ENCODE measurements at regions not wholly inside any gene's neighbourhood (a gene's known extent, or its start where the extent isn't known, plus 50 kb on each side); places are given as distances from the start of the nearest gene placed in this dataset.
"Not testable (repeated sequence)": the region's sequence is repeated elsewhere in the genome, so short reads cannot be mapped to it uniquely, and the experiment has no call there.

- in situ Hi-C loops (cut with HindIII; ENCODE audit: low pct_unique_long_range_greater_than_20kb, low sequenced_read_pairs): no loop called here
- no peak for DNase-seq (ENCODE audit: low read depth in 1 of 2, low spot score in 1 of 2)
- TF ChIP-seq JUND (IDR thresholded peaks at IDR 0.05; ENCODE audit: low read depth): no peak
These were observed 56.1 kb downstream of the GPR85 start for GRCh38 chr7:113030489-113030888.

DNA sequence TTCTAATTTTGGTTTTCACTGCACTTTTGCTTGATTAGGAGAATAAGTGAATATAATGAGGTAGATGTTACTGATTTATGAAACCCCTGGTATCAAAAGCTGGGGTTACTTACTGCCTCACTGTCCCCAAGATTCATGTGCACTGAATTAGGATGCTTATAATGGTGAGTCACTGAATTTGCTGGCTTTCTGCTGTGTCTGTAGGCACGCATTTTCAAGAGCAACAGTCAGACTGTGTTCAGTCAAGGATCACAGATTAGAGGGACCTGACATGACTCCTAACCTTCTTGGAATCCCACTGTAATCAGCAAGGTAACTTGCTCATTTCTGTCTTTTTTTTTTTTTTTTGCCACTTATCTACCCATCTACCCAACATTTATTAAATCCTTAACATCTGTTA is 59.7 kb downstream of the GPR85 start:
- DNase-seq (ENCODE audit: low read depth in 1 of 2, low spot score in 1 of 2): no peak
- in situ Hi-C loops (cut with HindIII; ENCODE audit: low pct_unique_long_range_greater_than_20kb, low sequenced_read_pairs): no loop called here
- no peak for TF ChIP-seq JUND (IDR thresholded peaks at IDR 0.05; ENCODE audit: low read depth)

DNA sequence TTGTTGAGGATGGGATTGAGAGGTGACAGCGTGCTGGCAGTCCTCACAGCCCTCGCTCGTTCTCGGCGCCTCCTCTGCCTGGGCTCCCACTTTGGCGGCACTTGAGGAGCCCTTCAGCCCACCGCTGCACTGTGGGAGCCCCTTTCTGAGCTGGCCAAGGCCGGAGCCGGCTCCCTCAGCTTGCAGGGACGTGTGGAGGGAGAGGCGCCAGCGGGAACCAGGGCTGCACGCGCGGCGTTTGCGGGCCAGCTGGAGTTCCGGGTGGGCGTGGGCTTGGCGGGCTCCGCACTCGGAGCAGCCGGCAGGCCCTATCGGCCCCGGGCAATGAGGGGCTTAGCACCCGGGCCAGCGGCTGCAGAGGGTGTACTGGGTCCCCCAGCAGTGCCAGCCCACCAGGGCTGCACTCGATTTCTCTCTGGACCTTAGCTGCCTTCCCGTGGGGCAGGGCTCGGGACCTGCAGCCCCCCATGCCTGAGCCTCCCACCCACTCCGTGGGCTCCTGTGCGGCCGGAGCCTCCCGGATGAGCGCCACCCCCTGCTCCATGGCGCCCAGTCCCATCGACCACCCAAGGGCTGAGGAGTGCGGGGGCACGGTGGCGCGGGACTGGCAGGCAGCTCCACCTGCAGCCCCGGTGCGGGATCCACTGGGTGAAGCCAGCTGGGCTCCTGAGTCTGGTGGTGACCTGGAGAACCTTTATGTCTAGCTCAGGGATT is 69.3 kb downstream of the GPR85 start:
- in situ Hi-C loops (cut with HindIII; ENCODE audit: low pct_unique_long_range_greater_than_20kb, low sequenced_read_pairs): not testable (repeated sequence)

GRCh38 chr7:113015034-113015645 is 71.5 kb downstream of the GPR85 start:
- DNase-seq (ENCODE audit: low read depth in 1 of 2, low spot score in 1 of 2): peak; percentile 30 to 54
- in situ Hi-C loops (cut with HindIII; ENCODE audit: low pct_unique_long_range_greater_than_20kb, low sequenced_read_pairs): no loop called here
- no peak for TF ChIP-seq JUND (IDR thresholded peaks at IDR 0.05; ENCODE audit: low read depth)

More for the DNA sequence above, 69.3 kb downstream of the GPR85 start:
- DNase-seq (ENCODE audit: low read depth in 1 of 2, low spot score in 1 of 2): not testable (repeated sequence)

DNA sequence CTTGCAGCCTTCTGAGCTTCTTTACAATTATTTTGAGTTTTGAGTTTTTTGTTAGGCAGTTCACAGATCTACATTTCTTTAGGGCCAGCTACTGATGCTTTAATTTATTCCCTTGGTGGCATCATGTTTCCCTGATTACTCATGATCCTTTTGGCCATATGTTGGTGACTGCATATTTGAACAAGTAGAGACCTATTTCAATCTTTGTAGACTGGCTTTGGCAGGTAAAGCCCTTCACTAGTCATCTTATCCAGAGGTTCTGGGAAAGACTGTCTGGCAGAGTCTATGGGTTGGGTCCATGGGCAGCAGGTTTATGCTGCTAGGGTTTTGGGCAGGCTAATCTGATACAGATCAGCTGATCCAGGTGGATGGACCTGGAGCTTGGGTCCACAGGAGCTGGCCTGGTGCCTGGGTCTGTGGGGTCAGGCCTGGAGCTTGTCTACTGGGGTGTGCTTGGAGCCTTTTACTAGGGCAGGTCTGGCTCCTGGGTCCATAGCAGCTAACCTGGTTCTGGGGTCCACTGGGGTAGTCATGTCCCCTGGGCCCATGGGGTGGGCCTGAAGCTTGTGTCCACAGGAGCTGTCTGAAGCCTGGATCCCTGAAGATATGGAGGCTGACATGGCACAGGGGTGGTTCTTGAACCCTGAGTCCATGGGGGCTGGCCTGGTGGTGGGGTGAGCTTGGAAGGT is 72.7 kb downstream of the GPR85 start:
- in situ Hi-C loops (cut with HindIII; ENCODE audit: low pct_unique_long_range_greater_than_20kb, low sequenced_read_pairs): no loop called here
- TF ChIP-seq JUND (IDR thresholded peaks at IDR 0.05; ENCODE audit: low read depth): no peak
- no peak for DNase-seq (ENCODE audit: low read depth in 1 of 2, low spot score in 1 of 2)

DNA sequence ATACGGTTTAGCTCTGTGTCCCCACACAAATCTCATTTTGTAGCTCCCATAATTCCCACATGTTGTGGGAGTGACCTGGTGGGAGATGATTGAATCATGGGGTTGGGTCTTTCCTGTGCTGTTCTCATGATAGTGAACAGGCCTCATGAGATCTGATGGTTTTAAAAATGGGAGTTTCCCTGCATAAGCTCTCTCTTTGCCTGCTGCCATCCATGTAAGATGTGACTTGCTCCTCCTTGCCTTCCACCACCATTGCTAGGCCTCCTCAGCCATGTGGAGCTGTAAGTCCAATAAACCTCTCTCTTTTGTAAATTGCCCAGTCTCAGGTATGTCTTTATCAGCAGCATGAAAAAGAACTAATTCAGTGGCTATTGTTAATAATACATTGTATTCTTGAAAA is 73.8 kb downstream of the GPR85 start:
- in situ Hi-C loops (cut with HindIII; ENCODE audit: low pct_unique_long_range_greater_than_20kb, low sequenced_read_pairs); DNase-seq (ENCODE audit: low read depth in 1 of 2, low spot score in 1 of 2): not testable (repeated sequence)

GRCh38 chr7:113010377-113010776 is 76.2 kb downstream of the GPR85 start:
- DNase-seq (ENCODE audit: low read depth in 1 of 2, low spot score in 1 of 2): no peak
- TF ChIP-seq JUND (IDR thresholded peaks at IDR 0.05; ENCODE audit: low read depth): no peak
- in situ Hi-C loops (cut with HindIII; ENCODE audit: low pct_unique_long_range_greater_than_20kb, low sequenced_read_pairs): no loop called here

DNA sequence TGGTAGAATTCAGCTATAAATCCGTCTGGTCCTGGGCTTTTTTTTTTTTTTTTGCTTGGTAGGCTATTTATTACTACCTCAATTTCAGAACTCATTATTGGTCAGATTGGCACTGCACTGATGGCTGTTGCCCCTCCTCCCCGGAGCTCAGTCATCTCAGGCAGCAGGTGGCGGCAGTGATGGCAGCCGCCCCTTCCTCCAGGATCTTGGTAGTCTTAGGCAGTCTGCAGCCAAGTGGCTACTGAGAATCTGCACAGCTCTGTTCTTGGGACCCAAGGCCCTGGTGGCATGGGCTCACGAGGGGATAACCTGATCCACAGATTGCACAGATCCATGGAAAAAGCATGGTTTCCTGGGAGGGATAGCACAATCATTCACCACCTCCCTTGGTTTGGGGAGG is 77.9 kb downstream of the GPR85 start:
- DNase-seq (ENCODE audit: low read depth in 1 of 2, low spot score in 1 of 2): no peak
- TF ChIP-seq JUND (IDR thresholded peaks at IDR 0.05; ENCODE audit: low read depth): no peak
- in situ Hi-C loops (cut with HindIII; ENCODE audit: low pct_unique_long_range_greater_than_20kb, low sequenced_read_pairs): no loop called here

DNA sequence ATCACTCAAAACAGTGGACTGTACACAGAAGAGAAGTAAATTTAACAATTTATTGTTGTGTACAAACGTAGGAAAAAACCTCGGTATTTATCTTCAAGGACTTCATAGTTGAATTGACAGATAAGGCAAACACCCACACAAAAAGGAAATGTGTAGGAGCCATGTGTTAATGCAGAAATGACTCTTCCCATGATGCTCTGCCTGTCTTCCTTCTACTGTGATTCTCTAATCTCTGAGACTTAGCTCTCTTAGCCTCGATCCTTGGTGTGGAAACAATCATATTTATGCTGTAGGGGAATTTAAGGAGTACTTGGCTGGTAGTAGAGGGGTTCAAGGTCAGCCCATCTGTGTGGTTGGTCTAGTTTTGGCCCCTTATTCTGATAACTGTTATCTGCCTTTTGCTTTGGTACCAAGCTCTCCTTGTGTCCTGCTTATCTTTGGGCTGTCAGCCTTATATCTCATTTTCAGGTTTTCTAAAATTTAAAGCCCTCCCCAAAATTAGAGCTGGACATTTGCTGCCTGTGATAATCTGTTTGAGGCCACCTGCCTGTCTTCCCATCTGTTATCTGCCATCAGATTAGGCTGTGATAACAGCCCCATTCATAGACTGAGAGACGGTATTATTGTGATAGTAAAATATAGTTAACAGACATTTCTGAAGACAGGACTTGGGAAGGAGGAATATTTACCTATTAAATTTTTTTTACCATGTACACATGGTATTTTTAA is 81.7 kb downstream of the GPR85 start:
- in situ Hi-C loops (cut with HindIII; ENCODE audit: low pct_unique_long_range_greater_than_20kb, low sequenced_read_pairs): no loop called here
- DNase-seq (ENCODE audit: low read depth in 1 of 2, low spot score in 1 of 2): no peak
- no peak for TF ChIP-seq JUND (IDR thresholded peaks at IDR 0.05; ENCODE audit: low read depth)

GRCh38 chr7:113000316-113001020 is 86.2 kb downstream of the GPR85 start:
- TF ChIP-seq JUND (IDR thresholded peaks at IDR 0.05; ENCODE audit: low read depth): no peak
- no peak for DNase-seq (ENCODE audit: low read depth in 1 of 2, low spot score in 1 of 2)
- in situ Hi-C loops (cut with HindIII; ENCODE audit: low pct_unique_long_range_greater_than_20kb, low sequenced_read_pairs): no loop called here

DNA sequence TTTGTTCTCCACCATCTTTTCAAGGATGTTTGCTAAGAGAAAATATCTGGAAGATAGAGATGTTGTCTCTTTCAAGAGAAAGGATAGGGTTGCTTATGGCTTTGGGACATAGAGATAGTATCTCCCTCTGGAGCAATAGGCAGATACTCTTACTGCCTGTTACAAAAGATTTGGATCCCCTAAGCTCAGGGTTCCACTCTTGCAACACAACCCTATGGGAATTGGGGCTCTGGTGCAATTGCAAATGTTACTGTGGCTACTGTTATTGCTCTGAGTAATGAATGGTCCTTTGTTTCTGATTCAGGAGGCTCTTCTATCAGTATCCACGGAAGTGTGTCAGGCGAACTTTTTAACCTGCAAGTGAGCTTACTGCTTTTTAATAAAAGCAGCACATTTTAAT is 88.8 kb downstream of the GPR85 start:
- DNase-seq (ENCODE audit: low read depth in 1 of 2, low spot score in 1 of 2): peak in 1 of 2 experiments; percentile 1
- TF ChIP-seq JUND (IDR thresholded peaks at IDR 0.05; ENCODE audit: low read depth): no peak
- in situ Hi-C loops (cut with HindIII; ENCODE audit: low pct_unique_long_range_greater_than_20kb, low sequenced_read_pairs): no loop called here

GRCh38 chr7:112996331-112996871 is 90.2 kb downstream of the GPR85 start:
- no peak for DNase-seq (ENCODE audit: low read depth in 1 of 2, low spot score in 1 of 2)
- in situ Hi-C loops (cut with HindIII; ENCODE audit: low pct_unique_long_range_greater_than_20kb, low sequenced_read_pairs): no loop called here
- no peak for TF ChIP-seq JUND (IDR thresholded peaks at IDR 0.05; ENCODE audit: low read depth)

Measured in T47D (cell line).